HG02938 (cell line): ENCODE measurements at regions not wholly inside any gene's neighbourhood (a gene's known extent, or its start where the extent isn't known, plus 50 kb on each side); places are given as distances from the start of the nearest gene placed in this dataset.

Source experiments
- ATAC-seq: cut with Tn5 transposase; IDR thresholded peaks from one replicate; pipeline ENCODE4 v1.9.1; 2021; ENCODE audit warnings: mild to moderate bottlenecking, moderate library complexity; ENCODE audit not compliant: unreplicated experiment

DNA sequence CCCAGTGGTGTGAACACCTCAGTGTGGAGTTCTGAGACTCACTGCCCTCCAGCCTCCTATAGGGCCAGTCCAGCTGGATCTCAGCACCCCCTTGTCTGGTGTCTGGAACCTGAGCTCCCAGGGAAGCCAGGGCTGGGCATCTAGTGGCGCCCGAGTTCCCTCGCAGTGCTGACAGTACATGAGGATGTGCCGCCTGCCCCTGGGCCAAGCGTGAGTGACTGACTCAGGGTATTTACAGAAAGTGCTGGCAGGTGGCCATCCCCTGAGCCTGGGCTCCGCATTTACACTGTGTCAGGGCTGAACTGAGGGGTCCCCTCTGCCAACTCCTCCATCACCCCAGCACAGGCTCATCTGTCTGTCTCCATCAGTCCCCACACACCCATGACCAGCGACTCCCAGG is 185.3 kb downstream of the BRD1 start:
- no peak for ATAC-seq

DNA sequence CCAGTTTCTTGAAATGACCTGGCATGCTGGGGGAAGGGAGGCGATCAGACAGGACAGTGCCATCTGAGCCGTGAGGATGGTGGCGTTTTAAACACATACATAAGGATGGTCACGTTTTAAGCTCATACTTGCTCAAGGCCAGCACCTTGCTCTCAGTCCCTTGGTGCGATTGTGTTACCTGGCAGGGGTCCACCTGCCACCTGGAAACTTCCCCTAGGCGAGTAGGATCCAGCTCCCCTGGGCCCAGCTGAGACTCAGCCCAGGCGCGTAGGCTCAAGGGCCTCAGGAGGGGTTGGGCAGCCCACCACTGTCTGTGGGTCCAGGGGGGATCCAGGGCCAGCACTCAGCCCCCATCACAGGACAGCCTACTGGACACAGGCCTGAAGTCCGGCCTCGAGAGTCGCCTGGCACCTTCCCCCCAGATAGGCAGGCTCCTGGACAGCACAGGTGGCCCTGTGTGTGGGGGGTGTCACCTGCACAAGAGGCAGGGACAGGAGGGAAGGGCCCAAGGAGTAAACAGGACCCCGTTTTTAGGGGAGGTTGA is 185.8 kb downstream of the BRD1 start:
- no peak for ATAC-seq

DNA sequence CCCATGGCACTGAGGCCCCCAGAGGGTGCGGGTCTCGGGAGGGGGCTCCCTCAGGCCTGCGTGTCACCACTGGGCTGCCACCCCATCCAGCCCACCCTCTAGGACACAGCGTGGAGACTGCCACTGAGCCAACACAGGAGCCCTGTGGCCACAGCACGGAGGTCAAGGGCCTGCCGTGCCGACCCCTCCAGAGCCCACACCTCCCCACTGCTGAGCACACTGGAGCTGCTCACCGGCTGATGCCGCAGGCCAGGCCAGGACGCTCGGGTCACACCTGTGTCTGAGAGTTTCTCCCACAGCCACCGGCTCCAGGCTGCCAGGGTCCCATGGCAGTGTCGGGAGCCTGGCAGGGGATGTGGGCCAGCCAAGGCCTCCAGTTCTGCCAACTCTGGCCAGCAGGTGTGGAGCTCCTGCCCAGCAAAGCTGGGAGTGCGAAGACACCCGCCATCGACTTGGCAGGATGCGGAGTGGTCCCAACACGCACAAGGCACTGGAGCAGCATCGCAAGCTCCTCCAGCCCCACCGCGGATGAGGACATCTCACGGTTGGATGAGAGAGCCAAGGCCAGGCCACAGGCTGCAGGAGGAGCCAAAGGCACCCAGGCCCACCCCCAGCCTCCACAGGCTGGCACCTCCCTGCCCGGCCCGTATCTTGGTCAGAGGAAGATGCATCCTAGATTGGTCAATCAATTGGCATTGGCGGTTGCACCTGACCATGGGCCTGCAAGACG is 187.1 kb downstream of the BRD1 start:
- ATAC-seq = no peak

DNA sequence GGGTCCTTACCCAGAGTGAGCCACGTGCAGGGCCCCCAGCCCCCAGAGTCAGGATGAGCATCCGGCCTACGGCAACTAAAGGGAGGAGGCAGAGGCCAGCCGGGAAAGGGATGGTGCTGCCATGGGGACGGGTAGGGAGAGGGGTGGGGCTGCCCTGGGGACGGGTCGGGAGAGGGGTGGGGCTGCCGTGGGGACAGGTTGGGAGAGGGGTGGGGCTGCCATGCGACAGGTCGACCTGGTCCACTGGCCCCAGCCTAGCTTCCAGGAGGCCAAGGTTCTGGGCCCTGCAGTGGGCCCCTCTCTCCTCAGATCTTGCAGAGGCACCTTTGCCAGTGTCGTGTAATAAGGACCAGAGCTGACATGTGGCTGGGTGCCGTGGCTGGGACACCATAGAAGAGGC is 187.7 kb downstream of the BRD1 start:
- no peak for ATAC-seq

DNA sequence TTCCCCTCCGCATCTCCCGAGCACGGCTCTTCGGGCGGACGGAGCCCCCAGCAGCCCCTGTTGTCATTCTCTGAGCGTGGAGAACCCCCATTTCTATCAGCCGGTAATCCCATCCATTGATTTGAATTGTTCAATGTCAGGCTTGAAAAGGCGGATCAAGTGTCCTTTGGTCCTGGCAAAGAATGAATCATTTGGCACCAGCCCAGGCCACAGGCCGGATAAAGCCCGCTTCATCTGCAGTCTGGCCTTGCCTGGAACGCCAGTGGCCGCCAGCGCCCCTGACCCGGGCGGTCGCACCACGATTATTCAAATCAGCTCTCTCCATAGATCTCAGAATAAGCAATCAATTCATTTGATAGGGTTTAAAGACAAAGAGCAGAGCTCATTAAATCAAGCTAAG is 188.9 kb downstream of the BRD1 start:
- ATAC-seq = no peak

DNA sequence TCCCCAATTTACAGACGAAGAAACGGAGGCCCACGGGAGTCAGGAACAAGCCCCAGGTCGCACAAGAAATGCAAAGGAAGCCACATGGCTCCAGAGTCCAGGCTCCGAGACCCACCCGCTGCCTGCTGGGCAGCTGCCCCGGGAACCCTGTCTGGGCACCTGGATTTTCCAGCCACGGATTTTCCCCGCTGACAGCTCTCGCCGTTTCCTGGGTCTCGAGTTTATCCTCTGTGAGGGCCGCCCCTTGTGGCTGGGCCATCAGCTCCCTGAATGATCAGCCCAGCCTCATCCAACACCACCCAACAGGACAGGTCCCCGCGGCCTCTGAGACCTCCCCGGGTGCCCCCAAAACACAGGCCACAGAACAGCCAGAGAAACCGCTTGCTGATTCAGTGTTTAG is 189.7 kb downstream of the BRD1 start:
- ATAC-seq = no peak

DNA sequence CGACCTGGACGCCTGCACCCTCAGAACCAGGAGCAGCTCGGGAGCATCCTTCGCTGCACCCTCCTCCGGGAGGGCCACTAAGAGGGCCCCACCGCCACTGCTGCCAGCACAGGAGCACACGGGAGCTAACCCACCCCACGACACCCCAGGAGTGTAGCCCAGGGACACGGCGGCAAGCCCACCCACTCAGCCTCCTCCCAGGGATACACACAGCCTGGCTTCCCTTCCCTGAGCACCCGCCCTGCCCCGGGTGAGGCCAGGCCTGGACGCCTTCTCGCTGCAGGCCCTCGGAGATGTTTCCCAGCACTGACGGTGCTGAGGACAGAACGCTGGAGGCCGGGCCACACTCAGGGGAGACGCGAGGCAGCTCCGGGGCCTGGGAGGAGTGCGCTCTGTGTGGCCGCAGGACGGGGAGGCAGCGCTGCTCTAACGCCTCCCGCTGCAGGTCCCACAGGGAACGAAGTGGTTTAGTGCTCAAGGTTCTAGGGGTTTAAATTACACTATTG is 190.4 kb downstream of the BRD1 start:
- ATAC-seq = no peak

DNA sequence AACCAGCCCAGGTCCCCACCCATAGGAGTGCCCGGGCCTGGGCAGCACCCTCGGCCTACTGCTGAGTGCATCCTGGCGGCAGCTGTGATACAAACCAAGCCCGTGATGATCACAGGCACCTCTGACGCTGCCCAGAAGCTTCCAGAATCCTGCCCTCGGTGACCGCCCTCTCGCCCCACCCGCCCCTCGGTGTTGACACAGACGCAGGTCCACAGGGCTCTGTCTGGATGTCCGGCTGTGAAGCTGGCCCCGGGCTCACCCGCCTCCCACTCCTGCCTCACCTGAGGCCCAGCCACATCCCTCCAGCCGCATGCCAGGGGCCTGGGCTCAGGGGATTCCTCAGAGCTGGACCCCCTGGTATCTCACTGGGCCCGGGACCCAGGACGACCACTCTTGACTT is 191.0 kb downstream of the BRD1 start:
- no peak for ATAC-seq

DNA sequence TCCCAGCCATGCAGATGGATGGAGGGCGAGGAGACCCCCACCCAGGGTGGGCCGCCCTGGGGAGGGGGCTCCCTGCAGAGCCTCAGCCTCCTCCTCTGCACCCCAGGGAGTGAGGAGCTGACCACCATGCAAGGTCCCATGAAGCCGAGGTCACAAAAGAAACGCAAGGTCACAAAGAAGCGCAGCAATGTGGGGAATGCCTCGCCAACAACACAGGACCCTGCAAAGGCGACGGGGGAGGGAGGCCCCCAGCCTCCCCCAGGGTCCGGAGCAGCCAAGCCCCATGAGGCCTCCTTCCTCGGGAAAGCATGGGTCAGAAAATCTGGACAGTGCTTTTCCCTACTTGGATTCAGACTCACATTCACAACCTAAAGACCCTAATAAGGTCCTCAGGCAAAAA is 191.5 kb downstream of the BRD1 start:
- ATAC-seq = no peak

DNA sequence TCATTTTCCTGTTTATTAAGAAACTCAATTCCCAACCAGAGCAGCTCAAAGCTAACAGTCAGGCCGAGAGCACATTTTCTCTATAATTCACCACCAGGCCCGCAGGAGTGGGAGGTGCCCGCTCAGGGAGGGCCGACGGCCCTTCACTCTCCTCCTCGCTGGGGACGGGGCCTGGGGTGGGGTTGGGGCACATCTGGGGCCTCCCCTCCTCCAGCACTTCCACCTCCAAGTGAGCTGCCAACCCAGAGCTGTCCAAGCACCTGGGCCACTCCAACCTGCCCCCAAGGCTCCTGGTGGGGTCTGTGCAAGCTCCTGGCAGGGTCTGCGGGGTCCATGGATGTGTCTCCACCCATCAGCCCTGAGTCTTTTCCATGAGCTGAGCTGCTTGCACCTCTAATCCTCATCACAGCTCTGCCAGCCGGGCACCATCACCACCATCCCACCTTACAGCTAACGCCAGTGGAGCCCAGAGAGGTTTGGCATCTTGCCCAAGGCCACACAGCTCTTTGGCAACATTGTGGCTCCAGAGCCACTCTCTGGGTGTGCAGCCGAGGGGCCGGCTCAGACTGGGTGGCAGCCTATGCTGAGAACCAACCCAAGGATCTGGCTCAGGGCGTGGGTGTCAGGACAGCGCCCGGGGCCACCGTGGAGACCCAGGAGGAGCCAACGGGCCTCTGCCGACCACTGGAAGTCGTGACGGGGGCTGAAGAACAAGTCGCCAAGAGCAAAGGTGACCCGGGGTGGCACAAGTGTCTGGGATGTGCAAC is 193.5 kb downstream of the BRD1 start:
- ATAC-seq = no peak

DNA sequence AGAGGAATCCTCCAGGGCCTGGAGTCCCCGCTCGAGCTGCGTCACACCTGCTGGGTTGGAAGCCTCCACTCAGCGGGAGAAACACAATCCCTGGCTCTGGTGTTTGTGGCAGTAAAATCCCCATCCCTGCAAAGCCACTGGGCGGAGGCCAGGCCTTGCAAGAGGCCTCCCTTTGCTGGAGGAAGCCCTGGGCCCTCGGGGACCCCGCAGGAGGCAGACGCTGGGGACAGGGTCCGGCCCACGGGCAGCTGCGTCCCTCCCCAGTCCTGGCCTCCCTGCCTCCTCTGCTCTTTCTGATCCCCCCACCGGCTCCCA is 194.7 kb downstream of the BRD1 start:
- no peak for ATAC-seq

DNA sequence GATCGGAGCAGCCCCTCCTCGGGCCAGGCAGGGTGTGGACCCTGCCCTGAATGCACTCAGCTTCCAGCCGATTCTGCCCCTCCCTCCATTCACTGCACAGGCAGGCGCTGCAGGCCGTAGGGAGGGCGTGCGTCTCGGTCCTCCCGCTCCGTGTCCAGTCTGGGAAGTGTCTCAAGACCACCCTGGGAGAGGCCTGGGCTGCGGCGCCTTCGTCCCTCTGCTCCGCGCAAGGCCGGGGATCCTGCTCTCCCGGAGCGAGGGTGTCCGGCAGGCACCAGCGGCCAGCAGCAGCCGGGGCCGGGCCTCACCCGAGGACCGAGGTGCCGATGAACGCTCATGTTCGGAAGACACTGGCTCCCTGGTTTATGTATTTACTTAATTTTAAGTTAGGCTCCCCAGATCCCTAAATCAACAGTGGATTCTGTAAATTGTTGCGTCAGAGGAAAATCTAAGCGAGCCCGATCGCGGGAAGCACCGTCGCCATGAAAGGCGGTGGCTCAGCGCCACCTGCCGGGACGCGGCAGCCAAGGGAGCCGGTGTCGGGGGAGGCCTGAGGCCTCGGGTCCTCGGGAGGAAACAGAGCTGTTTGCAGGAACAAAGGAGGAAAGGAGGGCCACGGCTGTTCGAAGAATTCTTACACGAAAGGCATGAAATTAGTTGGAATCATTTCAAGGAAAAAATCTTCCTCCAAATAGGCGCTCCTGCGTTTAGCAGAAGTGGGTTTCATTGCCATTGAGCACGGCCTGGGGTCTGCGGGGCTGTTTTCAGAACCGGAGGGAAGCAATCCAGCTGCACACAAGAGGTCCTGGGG is 195.3 kb downstream of the BRD1 start:
- no peak for ATAC-seq

DNA sequence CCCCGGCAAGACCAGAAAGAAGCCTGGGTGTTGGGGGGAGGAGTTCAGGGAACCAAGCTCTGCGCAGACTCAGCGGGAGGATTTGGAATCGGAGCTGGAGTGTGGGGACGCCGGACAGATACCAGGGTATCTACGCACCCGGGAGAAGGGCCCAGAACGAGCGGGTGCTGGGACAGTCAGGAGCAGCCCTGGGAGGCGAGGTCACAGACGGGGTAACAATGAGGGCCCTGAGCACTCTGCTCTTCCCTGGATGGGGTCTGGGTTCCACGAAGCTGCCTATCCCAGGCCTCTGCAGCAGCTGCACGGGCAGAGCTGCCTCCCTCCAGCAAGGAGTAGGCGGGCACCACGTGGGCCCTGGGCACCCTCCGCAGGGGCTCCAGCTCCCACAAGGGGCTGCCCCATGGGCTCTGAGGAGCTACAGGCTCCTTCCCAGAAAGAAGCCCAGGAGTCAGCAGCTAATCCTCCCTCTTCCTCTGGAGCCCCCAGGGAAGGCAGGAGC is 197.2 kb downstream of the BRD1 start:
- ATAC-seq = no peak

DNA sequence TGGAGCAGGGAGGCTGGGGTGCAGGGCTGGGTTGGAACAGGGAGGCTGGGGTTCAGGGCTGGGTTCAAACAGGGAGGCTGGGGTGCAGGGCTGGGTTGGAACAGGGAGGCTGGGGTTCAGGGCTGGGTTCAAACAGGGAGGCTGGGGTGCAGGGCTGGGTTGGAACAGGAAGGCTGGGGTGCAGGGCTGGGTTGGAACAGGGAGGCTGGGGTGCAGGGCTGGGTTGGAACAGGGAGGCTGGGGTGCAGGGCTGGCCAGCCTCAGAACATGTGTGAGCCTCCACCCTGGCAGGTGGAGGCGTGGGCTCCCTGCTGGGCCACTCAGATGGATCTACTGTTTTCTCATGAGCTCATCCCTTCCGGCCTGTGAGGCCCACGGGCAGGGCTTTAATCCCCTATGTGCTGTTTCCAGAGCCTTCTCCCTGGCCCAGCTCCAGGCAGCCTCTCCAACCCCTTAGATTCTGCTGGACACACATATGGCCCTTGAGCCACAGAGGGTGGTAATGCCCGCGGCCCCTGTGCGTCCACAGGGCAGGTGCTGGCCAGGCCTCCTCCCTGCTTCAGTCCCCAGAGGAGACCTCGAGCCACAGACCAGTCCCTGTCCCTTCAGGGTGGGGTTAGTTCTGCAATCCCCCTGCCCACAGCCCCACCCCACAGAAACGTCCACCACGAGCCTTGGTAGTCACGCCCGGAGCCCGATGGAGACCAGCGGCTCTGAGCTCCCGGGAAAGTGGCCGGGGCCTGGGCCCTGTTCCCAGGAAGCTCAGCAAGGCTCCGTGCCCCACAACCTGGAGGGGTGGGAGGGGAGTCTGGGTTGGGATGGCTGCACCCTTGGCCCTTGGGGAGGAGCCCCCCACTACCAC is 197.9 kb downstream of the BRD1 start:
- no peak for ATAC-seq

DNA sequence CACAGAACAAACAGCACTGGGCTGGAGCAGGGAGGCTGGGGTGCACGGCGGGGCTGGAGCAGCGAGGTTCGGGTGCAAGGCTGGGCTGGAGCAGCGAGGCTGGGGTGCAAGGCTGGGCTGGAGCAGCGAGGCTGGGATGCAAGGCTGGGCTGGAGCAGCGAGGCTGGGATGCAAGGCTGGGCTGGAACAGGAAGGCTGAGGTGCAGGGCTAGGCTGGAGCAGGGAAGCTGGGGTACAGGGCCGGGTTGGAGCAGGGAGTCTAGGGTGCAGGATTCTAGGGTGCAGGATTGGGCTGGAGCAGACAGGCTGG is 198.5 kb downstream of the BRD1 start:
- no peak for ATAC-seq

DNA sequence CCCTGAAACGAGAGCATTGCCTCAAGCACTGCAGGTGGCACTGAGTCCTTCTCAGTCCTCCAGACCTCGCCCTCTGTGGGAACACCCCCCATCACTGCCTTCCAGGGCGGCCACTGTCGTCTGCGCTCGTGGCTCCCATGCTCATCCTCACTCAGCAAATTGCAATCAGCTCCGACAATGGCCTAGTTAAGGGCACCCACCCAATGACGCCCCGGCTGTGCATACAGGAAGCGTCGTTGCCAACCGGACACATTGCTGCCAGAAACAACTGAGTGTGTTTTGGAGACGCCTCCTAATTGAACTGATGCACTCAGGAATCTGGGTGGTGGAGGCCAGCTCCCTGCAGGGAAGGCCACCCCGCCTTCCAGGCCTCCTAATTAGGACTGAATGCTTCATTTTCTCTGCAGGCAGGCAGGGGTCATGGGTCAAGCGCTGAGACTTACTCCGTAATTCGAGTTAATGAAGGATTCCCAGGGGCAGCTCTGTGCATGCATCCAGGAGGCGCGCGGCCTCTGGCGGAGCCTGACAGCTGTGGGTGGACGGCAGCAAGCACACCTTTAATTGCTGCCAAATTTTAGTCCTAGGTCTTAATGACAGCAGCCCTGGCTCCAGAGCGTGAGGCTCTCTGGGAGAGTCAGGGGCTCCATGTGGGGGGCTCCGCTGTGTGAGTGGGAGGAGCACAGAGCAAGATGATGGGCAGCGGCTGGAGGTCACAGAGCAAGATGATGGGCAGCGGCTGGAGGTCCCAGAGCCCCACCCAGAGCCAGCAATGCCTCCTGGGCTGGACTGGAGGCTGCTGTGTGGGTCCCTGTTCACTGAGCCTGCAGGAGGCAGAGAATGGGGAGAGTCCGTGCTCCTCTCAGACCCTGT is 199.0 kb downstream of the BRD1 start:
- ATAC-seq = no peak

DNA sequence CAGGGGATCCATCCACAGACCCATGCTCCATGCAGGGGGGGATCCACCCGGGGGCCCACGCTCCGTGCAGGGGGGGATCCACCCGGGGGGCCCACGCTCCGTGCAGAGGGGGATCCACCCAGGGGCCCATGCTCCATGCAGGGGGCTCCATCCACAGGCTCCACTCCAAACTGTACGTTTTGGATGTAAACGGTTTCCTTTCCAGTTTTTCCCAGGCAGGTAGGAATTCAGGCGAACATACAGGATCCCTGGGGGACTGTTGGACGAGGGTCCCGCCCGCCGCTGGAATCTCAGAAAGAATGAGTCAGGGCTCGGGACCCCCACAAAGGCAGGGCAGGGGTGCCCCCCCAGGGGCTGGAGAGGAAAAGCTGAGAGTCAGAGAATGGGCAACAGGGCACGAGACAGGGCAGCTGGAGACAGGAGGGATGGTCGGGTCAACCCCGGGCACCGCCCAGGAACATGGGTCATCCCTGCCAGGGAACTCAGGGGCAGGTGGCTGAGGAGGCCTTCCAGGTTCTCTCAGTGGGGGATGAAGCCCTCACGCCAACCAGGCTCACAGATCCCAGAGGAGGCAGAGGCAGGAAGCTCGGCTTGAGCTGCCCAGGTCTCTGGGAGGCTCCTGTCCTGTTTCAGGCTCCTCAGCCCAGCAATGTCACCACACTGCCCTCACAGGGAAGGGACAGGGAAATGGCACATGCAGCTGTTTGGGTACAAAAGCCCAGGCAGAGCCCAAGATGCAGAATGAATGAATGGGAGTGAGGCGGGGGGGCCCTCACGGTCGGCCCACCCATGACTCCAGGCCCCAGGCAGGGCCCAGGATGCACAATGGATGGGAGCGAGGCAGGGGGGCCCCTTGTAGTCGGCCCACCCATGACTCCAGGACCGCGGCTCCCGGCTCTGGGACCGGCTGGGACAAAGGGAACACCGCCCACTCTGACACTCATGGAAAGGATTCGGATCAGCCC is 200.2 kb downstream of the BRD1 start:
- no peak for ATAC-seq
